GM03348 (cell line): ENCODE measurements at regions not wholly inside any gene's neighbourhood (a gene's known extent, or its start where the extent isn't known, plus 50 kb on each side); places are given as distances from the start of the nearest gene placed in this dataset.
"Not testable (repeated sequence)": the region's sequence is repeated elsewhere in the genome, so short reads cannot be mapped to it uniquely, and the experiment has no call there.

Experiments
- DNase-seq: peaks from one replicate; pipeline ENCODE4 v3.0.0; 2012; ENCODE audit warnings: low spot score

DNA sequence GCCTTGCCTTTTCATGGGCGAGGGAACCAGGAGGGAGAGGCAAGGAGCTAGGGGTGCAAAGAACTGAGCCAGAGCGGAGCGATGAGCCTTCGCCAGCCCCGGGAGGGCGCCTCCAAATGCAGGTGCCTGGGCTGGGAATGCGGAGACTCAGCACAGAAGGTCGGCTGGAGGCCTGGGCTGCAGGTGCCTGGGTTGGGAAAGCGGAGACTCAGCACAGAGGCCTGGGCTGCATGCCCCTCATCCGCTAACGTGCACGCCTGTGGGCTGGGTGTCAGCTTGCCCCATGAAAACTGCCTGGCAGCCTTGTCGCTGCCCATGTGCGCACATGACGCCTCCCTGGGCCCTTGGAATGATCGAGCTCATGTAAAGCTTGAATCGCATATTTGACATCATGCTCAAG lies 51.8 kb downstream of the POM121L12 start:
- DNase-seq, result peak; percentile 1

DNA sequence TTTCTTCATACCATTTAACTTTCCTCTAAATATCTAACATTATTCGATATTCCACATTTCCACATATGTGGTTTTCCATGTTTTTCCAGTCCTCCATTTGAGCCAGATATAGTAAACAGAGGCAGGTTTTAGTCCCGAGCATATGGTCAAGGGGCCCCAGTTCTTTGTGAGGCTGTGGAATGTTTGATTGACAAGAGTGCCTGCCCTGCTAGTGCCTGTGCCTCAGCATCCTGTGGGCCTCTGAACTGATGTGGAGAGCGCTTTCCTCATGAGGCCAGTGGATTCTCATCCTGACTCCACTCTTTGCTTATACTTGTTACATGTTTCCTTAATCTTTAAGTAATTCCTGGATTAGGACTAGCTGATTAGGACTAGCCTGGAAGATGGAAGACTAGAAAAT lies 58.8 kb downstream of the POM121L12 start:
- DNase-seq, result no peak

DNA sequence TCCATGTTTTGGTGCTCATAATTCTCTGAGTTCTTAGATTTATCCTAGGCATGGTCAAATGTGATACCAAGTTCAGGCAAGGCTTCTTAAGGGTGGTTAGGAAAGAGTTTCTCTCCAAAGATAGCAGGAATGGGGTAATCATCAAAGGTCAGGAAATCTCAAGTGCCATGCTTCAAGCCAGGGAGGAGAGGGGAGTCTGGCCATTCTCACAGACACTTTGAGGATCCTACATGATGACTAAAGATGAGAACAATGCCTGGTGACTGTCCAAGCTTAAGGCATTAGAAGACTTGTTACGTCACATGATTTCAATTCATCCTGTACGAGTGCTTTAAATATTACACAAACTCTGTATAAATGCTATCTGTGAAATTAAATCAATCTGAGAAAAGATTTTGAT lies 59.4 kb downstream of the POM121L12 start:
- DNase-seq, result no peak

DNA sequence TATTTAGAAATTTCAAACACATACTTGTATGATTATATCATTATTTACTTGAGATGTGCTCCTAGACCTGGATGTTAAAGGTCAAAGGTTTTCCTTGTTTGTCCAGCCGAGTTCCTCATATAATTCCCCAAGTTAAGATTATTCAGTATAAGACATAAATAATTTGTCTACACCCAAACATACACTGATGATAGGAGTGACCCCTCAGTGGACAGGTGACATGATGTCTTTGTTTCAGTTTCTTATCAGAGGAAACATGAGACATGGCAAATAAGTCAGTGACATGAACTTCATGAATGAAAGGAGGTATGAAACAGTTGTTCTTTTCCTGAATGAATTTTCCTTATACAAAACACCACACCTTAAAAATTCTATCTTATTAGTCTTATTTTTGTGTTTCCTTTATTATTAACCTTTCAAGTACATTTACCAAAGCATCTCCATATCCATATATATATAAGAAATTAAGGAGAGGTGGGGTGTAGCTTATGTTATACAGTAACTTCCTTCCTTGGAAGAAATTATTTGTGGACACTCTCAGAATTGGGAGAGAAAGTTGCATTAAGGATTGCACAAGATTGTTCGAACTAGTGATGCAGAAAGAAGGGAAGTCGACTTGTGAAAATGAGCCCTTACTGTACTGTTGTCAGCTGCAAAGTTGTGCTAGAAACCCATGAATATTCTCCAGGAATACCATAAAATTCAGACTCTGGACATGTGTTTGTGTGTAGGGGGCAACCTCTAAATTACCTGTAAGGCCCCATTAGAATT lies 60.5 kb downstream of the POM121L12 start:
- no peak for DNase-seq

DNA sequence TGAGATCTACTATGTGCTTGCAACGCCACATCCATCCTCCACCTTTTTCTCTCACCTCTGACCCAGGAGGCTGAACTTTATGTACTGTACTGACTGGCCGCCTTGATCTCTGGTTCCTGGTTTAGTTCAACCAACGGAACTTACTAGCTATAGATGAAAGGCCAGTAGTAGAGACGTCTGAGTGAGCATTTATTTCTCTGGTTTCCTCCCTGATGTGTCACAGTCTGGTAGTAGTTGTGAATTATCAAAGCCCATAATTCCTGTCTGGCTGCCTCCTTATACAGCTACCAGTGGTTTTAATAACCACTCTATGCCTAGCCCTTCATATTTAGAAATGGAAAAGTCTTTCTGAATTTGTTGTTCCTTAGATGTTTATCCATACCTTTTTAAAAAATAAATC lies 64.7 kb downstream of the POM121L12 start:
- DNase-seq, result no peak

DNA sequence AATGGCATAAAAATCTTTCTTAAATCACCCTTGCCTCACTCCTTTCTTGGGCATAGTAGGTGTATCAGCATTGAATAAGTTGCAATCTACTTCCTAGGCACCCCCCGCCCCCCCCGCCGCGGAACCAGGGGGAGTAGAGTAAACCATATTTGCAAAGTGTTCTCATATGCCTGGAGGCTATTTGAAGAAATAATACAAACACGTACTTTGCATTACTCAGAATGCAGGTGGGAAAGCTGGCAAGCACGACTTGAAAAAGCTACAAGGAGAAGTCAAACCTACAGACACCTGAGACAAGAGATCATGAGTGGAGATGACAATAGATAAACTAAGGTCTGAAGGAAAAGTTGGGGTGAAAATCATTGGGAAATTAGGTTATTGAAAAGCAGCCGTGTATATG lies 65.6 kb downstream of the POM121L12 start:
- no peak for DNase-seq

DNA sequence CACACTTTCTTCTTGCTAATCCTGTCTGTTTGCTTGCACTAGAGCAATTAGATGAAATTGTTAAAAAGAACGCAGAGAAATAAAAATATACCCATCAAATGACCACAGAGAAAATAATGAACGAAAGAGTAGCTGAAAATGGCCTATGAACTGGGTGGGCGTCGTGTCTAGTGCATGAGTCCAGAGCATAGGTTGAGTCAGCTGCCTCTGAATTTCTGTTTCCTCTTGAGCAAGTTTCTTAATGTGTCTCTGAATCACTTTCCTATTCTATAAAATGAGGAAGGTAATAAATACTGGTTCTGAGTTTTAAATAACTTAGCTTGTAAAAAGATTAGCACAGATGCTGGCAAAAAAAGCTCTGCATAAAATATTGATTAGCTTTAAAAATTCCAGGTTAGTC lies 75.0 kb downstream of the POM121L12 start:
- DNase-seq, result no peak

DNA sequence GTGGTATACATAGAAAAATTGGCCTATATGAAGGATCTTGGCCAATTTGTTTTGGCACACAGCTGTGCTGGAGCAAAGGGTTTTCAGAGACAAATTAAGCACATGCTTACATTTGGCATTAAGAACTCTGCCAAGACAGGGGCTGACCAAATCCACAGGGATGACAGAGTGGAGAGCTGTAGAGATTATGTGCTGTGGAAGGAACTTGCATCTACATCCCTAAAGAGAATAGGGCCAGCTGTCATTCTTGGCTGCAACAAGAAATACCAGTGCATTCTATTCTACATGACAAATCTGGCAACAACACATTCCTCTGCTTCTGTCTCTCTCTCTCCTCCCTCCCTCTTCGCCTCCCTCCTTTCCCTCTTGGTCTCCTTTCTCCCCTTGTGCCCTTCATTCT lies 75.6 kb downstream of the POM121L12 start:
- no peak for DNase-seq

DNA sequence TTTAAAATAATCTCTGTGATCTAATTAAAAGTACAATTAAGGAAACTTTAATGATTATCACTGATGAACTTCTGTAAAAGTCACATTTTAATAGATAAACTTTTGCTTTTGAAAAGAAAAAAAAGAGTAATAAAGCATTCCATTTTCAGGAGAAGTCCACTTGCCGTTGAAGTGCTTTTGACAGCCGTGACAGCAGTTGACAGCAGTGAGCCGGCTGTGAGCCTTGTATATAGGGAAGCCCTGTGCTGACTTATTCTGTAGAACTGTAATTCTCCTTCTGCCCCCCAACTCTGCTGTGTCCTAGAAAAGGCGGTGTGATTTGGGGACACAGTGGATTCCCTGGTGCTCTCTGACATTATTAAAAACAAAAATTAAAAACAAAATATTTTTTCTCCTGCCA lies 78.0 kb downstream of the POM121L12 start:
- DNase-seq, result no peak

DNA sequence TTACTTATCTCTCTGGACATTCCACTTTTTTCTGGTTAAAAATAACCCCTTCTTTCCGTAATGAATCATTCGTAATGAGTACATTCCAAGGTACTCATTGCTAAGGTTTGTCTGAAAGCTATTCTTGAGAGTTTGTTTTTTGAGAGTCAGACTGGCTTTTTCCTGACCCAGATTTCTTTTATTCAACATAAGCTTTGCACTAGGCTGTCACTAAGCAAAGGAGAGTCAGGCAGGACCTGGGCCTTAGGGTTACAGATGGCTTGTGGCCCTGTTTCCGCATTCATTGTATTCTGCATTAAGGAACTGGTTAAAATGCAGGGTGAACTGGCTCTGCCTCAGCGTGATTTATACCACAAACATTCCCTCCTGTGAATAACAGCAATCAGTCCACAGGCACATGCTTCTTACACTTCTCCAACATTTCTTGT lies 84.1 kb downstream of the POM121L12 start:
- DNase-seq, result no peak

DNA sequence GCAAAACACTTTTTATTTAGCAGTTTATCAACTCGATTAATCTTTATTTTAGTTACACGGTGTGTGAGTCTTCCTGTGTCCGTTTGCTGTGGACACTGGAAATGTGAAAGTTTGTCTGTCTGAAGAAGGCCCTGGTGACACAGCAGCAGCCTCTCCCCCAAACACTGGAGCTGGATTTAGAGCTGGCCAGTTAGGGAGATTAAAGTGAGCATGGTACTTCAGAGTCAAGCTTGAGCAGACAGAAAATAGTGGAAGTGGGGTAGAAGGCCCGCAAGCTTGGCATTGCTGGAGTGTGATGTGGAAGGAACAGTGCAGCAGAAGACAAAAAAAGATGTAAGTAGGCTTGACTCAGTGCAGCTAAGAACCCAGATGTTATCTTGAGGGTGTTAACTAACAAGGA lies 85.9 kb downstream of the POM121L12 start:
- DNase-seq, result no peak

DNA sequence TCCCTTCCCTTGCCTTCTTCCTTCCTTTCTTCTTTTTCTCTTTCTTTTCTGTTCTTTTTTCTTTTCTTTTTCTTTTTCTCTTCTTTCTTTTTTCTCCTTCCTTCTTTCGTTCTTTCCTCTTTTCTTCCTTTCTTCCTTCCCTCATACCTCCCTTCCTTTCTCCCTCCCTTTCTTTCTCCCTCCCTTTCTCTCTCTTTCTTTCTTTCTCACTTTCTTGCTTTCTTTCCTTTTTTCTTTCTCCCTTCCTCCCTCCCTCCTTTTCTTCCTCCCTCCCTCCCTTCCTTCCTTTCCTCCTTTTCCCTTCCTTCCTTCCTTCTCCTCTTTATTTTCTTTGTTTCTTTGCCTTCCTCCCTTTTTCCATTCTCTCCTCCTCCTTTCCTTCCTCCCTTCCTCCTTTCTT lies 96.3 kb downstream of the POM121L12 start:
- no peak for DNase-seq

DNA sequence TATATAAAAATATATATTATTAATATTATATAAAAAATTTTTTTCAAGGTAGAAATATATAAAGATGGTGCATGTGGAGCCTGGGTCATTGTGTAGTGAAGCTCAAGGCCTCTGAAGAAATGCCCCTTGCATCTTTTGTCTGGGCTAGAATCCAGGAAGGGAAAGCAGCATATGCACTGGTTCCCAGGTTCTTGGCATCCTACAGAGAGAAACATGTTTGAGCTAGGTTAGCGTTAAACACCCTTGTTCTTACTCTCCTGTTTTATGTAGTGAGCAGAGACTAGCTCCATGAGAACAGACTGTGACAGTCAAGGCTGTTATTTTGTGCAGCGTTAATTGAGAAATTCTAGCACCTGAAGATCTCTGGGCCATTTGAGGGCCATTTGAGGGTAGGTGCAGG lies 116.1 kb downstream of the POM121L12 start:
- no peak for DNase-seq

DNA sequence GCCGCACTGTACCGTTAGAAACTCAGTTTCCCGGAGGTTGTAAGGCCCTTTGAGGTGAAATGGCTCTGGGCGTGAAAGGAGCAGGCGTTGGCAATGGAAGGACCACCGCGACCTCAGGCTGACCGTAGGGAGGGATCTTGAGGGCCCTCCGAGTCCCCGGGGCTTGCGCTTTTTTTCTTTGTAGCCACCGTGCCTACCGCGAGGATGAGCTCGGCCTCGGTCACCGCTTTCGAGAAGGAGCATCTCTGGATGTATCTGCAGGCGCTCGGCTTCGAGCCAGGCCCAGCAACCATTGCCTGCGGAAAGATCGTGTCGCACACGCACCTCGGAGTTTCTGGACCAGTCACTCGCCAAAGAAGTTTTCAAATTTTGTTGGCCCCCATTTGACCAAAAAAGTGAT lies 151.8 kb downstream of the POM121L12 start:
- not testable (repeated sequence) for DNase-seq

DNA sequence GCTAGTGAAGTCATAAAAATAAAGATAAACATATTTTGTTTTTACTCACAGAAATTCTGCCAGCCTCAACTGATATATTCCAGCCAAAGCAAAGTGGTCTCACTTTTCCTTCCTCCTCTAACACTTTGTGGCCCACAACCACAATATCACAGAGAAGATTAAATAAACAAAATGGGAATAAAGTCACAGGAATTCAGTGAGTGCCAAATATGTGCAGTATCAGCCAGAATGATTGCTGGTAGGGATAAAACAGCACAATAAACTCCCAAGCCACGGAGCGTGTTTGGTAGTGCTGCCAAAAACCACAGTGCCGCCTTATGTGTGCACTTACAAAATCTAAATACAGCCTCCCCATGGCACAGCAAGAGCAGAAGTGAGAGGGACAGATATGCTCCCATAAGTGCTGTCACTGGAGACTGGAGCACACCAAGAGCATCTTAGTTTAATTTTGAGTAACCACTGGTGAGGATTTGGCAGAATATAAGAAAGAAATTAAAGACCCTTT lies 155.8 kb downstream of the POM121L12 start:
- DNase-seq, result no peak

DNA sequence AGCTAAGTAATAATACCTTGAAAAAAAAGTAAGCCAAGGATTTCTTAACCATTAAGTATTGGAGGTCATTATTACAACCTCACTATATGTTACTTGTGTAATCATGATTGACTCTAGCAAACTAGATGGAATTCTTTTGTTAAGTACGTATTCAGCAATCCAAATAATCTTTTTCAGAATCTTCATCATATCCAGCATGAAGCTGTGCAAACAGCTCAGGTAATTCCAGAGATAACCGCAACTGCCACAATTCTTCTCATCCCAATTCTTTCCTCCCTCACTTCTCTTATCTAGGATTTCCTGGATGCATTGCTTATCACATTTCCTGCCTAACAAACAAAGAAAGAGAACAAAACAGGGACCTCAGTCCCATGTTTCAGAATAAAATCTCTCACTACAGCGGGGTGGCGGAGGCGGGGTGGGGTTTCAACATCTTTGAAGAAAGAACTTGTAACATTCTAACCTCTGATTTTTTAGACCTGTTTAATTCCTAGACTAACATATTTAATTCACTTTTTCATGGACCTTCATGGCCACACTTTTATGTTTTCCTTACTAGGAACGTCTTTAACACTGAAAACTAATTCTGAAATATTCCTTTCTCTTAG lies 156.5 kb downstream of the POM121L12 start:
- no peak for DNase-seq

DNA sequence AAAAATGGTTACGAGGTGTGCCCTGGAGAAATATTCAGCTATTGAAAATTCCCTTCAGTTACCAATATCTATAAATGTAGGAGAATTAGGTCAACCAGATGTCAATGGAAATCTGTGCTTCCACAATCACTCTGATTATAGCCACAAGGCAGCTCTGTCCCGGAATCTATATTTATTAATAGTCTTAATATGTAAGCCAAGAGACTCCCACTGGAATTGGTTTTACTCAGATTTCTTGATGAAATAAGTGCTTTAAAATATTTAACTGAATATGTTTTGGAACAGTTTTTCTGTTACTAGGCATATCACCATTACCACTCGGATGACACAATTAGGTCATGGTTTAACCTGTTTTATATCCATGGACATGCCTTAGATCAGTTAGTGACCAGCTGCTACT lies 169.6 kb downstream of the POM121L12 start:
- no peak for DNase-seq

DNA sequence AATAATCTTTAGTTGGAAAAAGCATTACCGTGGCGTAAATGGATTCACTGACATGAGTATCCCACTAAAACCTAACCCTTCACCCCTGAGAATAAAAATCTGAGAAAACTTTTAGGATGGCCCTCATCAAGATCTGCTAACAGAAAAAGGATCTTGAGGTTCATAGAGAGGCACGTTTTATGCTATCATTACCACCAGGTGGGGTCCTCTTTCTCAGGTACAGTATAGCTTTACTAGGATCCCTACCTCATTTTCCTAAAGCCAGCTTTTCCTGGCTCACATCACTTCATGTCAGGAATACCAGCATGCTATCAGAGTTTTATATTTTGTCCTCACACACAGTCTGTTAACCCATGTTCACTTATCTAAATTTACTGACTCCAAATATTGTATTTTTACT lies 173.7 kb downstream of the POM121L12 start:
- DNase-seq, result no peak

DNA sequence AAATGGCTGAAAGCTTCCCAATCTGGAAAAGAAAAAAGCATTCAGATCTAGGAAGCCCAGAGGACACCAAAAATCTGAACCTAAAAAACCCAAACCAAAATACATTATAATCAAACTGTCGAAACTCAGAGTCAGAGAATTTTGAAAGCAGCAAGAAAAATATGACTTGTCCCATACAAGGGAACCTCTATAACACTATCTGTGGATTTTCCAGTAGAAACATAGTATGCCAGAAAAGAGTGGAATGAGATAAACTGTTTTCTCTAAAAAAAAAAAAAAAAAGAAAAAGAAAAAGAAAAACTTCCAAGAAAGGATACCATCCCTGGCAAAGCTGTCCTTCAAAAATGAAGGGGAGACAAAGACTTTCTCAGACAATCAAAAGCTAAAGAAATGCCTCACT lies 179.0 kb downstream of the POM121L12 start:
- no peak for DNase-seq

DNA sequence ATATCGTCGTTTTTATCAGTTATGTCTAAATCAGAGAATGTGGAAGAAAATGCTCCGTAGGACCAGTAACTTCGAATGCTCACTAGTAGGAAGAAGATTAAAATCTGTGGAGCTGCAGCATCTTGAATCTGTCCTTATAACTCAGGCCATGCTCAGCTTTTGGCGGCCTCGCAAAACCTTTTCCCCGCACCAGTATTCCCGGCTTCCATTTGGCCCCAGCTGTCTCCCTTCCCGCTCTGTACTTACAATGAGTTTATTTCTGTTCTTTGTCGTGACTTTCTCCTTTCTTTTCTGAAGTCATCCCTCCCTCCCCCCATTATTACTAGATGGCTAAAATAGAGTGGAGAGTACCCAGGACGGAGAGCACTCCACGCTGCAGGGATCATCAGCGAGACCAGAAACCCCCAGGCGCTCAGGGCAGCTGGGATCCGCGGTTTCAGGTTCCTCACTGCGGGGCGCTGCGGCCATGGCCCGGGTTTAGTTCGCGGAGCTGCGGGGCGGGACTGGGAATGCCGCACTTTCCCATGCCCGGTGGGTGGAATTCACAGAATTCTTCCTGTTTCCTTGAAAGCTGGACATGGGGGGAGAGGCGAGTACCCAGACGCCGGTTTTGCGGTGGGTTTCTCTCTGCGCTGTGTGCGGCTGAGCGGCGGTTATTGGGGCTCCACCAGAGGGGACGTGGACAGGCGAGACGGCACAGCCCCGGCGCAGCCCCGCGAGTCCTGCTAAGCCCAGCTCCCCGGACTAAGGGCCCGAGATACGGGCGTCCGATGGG lies 183.5 kb downstream of the POM121L12 start:
- DNase-seq, result no peak

DNA sequence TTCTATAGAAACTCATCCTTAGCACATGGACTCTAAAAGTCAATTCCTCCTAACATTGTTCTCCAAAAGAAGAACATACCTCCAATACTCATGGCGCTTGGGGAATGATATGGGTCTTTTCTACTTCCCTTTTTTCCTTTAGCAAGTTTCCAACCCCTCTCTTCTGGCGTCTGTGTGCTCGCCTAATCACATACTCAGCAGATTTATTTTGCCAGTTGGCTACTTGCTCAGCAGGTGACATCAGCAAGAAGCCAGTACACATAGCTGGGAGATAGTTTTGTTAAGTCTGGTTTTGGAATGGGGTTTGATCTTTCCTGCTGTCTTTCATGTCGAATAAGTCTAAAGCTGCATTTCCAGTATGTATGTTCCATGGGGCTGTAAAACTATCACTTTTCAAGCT lies 193.8 kb downstream of the POM121L12 start:
- no peak for DNase-seq

DNA sequence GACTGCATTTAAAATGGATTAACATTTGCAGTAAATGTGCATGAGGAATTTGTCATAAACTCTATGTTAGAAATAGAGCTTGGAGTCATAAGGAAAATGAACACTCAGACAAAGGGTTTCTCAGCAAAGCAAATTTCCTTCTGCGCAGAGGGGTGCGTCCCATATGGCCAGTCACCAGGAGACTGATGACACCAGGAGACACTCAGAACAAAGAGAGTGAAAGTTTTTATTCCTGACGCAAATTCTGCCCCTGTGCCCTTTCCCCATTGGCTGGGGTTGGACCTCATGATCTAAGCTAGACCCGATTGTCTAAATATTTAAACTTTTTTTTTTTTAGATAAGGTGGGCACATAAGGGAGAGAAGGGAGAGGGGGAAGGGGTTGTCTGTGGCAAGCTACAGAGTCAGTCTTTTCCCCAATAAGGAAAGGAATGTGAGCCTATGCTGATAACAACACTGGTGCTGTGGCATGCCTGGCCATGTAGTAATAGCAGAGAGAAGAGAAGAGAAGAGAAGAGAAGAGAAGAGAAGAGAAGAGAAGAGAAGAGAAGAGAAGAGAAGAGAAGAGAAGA lies 202.0 kb downstream of the POM121L12 start:
- DNase-seq, result no peak
